ENCODE measurements at regions not wholly inside any gene's neighbourhood (a gene's known extent, or its start where the extent isn't known, plus 50 kb on each side); places are given as distances from the start of the nearest gene placed in this dataset.
A peak's percentile ranks its signal among the peaks of the same experiment; 100 is the strongest.

- DNase-seq (ENCODE audit: low read depth) = no peak
- H3K4me3 ChIP-seq (ENCODE audit: low read depth, low read length) = no peak overlapping the region
- no peak for TF ChIP-seq CTCF (conservative IDR thresholded peaks at IDR 0.05; ENCODE audit: low read depth, low read length)
These were observed 908.9 kb upstream of the AGA start for GRCh38 chr4:178351185-178351584.

- TF ChIP-seq CTCF (conservative IDR thresholded peaks at IDR 0.05; ENCODE audit: low read depth, low read length) = no peak
- no peak for DNase-seq (ENCODE audit: low read depth)
These were observed 914.5 kb upstream of the AGA start for GRCh38 chr4:178356725-178357124.

GRCh38 chr4:178385481-178385880, 943.2 kb upstream of the AGA start:
- H3K4me3 ChIP-seq (ENCODE audit: low read depth, low read length) = no peak overlapping the region
- no peak for TF ChIP-seq CTCF (conservative IDR thresholded peaks at IDR 0.05; ENCODE audit: low read depth, low read length)
- no peak for DNase-seq (ENCODE audit: low read depth)

More at GRCh38 chr4:178356725-178357124, 914.5 kb upstream of the AGA start:
- H3K4me3 ChIP-seq (ENCODE audit: low read depth, low read length) = no peak overlapping the region

DNA sequence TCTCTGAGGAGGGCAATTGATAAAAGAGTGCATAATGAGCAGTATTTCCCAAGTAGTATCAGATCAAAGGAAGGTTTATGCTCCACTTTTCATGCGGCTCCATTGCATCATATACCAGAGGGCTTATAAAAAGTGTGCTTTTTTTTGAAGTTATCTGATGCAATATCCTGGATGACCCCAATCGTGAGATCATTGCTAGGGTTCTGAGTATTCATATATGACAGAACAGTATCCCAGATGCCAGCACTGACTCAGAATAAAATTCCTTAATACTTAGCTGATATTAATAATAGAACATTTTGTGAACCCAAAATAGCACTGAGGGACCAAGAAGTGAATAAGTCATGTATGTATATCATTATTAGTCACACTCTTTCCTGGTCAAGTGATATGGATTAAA, 945.5 kb upstream of the AGA start:
- no peak for TF ChIP-seq CTCF (conservative IDR thresholded peaks at IDR 0.05; ENCODE audit: low read depth, low read length)
- H3K4me3 ChIP-seq (ENCODE audit: low read depth, low read length) = no peak overlapping the region
- DNase-seq (ENCODE audit: low read depth) = no peak

DNA sequence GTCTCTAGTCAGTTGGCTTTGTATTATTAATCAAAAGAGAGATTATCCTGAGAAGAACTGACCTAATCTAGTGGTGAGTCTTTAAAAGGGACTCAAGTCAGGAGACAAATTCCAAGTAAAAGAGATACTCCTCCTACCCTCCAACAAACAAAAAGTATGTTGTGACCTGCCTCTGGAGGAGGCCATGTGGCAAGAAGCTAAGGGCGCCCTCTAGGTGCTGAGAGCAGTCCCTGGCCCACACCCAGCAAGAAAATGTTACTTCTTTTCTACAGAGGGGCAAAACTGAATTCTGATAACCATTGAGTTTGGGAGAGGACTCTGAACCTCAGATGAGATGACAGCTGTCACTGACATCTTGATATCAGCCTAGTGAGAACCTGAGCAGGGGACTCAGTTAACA, 953.6 kb upstream of the AGA start:
- DNase-seq (ENCODE audit: low read depth) = no peak
- peak; percentile 57 for TF ChIP-seq CTCF (conservative IDR thresholded peaks at IDR 0.05; ENCODE audit: low read depth, low read length)
- no peak overlapping the region for H3K4me3 ChIP-seq (ENCODE audit: low read depth, low read length)

DNA sequence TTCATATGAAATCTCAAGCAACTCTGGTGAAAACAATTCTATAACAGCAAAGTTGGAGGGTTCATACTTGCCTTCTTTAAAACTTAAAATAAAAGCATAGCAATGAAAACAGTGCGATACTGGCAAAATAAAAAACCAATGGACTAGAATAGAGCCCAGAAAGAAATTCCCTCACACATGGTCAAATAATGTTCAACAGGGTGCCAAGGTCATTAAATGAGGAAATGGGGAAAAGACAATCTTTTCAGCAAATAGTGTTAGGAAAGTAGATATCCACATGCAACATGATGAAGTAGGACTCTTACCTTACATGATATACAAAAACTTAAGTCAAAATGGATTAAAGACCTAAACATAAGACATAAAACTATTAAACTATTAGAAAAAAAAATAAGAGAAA, 970.2 kb upstream of the AGA start:
- no peak for TF ChIP-seq CTCF (conservative IDR thresholded peaks at IDR 0.05; ENCODE audit: low read depth, low read length)
- no peak for DNase-seq (ENCODE audit: low read depth)
- no peak overlapping the region for H3K4me3 ChIP-seq (ENCODE audit: low read depth, low read length)

DNA sequence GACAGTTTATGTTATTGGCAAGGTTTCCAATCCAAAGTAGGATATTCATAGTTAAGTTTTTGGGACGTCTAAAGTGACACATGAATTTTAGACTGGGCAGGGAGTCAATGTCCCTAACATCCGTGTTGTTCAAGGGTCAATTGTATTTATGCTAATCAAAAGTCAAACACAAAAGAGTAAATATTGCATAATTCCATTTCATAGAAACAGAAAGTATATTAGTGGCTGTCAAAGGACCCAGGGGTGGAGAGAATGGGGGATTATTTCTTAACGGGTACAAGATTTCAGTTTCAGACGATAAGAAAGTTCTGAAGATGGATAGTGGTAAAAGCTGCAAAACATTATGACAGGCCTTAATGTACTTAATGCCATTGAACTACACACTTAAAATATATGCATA, 971.8 kb upstream of the AGA start:
- DNase-seq (ENCODE audit: low read depth) = no peak
- H3K4me3 ChIP-seq (ENCODE audit: low read depth, low read length) = no peak overlapping the region
- TF ChIP-seq CTCF (conservative IDR thresholded peaks at IDR 0.05; ENCODE audit: low read depth, low read length) = no peak

All from epithelial cell of proximal tubule (primary cell).